ENCODE measurements at regions not wholly inside any gene's neighbourhood (a gene's known extent, or its start where the extent isn't known, plus 50 kb on each side); places are given as distances from the start of the nearest gene placed in this dataset.

DNA sequence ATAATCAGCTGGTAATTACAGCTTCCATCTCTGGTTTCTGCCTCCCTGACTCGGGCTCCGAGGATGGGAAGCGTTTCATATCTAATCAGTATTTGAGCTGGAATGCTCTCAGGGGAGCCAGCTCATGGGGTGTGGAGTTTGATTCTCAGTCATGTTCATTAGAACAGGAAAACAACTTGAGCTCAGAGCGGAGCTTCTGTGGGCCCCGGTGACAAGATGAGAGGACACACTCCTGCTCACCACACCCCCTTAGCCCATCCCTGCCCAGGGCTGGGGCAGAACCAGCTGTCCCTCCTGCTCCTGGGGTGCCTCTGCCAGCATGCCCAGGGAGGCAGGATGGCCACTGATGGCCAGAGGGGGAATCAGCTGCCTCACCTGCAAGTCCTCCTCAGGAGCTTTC, 726.0 kb downstream of the PTPRU start:
- H3K27ac ChIP-seq (ENCODE audit: extremely low read length, insufficient read depth, low read length), result no peak overlapping the region
- intact Hi-C loops (cut with micrococcal nuclease; ENCODE audit: unreplicated experiment) (no loop called here), in situ Hi-C loops (cut with HindIII; ENCODE audit: extremely low pct_ligation_motif_present, low pct_unique_long_range_greater_than_20kb) (no loop called here)
- no peak for TF ChIP-seq ZNF292 (CRISPR knock-in tag; IDR thresholded peaks at IDR 0.05; ENCODE audit: borderline replicate concordance, low read depth)
- TF ChIP-seq MEIS1 (CRISPR knock-in tag; IDR thresholded peaks at IDR 0.05; ENCODE audit: borderline replicate concordance), result no peak
- no peak for TF ChIP-seq PHF21A (CRISPR knock-in tag; IDR thresholded peaks at IDR 0.05)
- no peak for TF ChIP-seq ZNF589 (CRISPR knock-in tag; conservative IDR thresholded peaks at IDR 0.05)
- no peak for TF ChIP-seq RFX3 (CRISPR knock-in tag; IDR thresholded peaks at IDR 0.05)
- no peak for TF ChIP-seq ZNF660 (CRISPR knock-in tag; IDR thresholded peaks at IDR 0.05; ENCODE audit: borderline replicate concordance, low read depth)
- no peak for TF ChIP-seq ATF5 (CRISPR knock-in tag; IDR thresholded peaks at IDR 0.05; ENCODE audit: low read depth)
- TF ChIP-seq POLR2AphosphoS5 (IDR thresholded peaks at IDR 0.05; ENCODE audit: low read depth, low read length), result no peak
- TF ChIP-seq ZNF652 (CRISPR knock-in tag; IDR thresholded peaks at IDR 0.05; ENCODE audit: borderline replicate concordance, low read depth), result no peak
- TF ChIP-seq GLMP (CRISPR knock-in tag; IDR thresholded peaks at IDR 0.05; ENCODE audit: borderline replicate concordance), result no peak
- no peak overlapping the region for H3K4me2 ChIP-seq (ENCODE audit: low read depth, low read length)
- H4K20me1 ChIP-seq (ENCODE audit: insufficient read depth, low read length), result no peaks in the 10 kb centered on the region
- H3K27me3 ChIP-seq (ENCODE audit: control insufficient read depth in 1 of 2, insufficient read depth in 2 of 2, low read length in 2 of 2), result peaks cover 0 to 3% of the 10 kb centered on the region in 2 experiments; a peak in 2 of 5 replicates
- H3K4me1 ChIP-seq (ENCODE audit: insufficient read depth, low read length), result no peaks in the 10 kb centered on the region
- WGBS (ENCODE audit: low lambda C conversion rate), result 1% methylated on average over 4 of the region's 5 CpGs
- POLR2A ChIA-PET, result no interaction called here
- H2AFZ ChIP-seq (ENCODE audit: low read length), result no peak overlapping the region
- H3K9ac ChIP-seq (ENCODE audit: insufficient read depth, low read depth, low read length), result no peak overlapping the region
- FAIRE-seq, result no peak
- CTCF ChIA-PET (ENCODE audit: low intra/inter-chr PET ratio, low total read pairs), result no interaction called here
- H3K4me3 ChIP-seq (replicated peaks in 1 of 3; ENCODE audit: insufficient read depth in 1 of 3, low read depth in 2 of 3, low read length in 3 of 3), result no peak overlapping the region
- ATAC-seq, result no peak
- H3K36me3 ChIP-seq (replicated peaks in 1 of 2; ENCODE audit: control insufficient read depth in 1 of 2, insufficient read depth in 2 of 2, low read length in 2 of 2), result no peaks in the 10 kb centered on the region
- H3K9me3 ChIP-seq (ENCODE audit: low read length), result no peaks in the 10 kb centered on the region
- BruUV-seq (replicated peaks), result no TSS peak
- DNase-seq (ENCODE audit: low spot score), result no peak
- H3K79me2 ChIP-seq (ENCODE audit: insufficient read depth, low read length), result no peaks in the 10 kb centered on the region
